Coronary artery (tissue), 2 donors: ENCODE measurements at regions not wholly inside any gene's neighbourhood (a gene's known extent, or its start where the extent isn't known, plus 50 kb on each side); places are given as distances from the start of the nearest gene placed in this dataset.

Source experiments
- DNase-seq: peaks from one replicate; pipeline ENCODE4 v3.0.0-alpha.2; 2017; ENCODE audit warnings: low spot score
- H3K27ac ChIP-seq, 2 donors: fragments of 200-600 bp; sonication (generic); one replicate each; pipeline ENCODE4 v1.5.1; 2016 to 2019
- H3K4me3 ChIP-seq: fragments of 200-600 bp; sonication (generic); 2 replicates; pipeline ENCODE4 v1.5.1; 2016; ENCODE audit warnings: mild to moderate bottlenecking, moderate library complexity
- CTCF ChIP-seq: fragments of 200-600 bp; sonication (generic); IDR thresholded peaks from one replicate; pipeline ENCODE4 v1.5.1; 2019; ENCODE audit warnings: antibody characterized with exemption

GRCh38 chr4:127579821-127580220 lies 52.9 kb upstream of the INTU start:
- no peak for TF ChIP-seq CTCF
- Histone ChIP-seq H3K4me3 (no peak overlapping the region), H3K27ac (no peak overlapping the region)
- DNase-seq, result no peak

- DNase-seq, result no peak
- Histone ChIP-seq H3K4me3 (no peak overlapping the region), H3K27ac (no peak overlapping the region)
- TF ChIP-seq CTCF, result no peak
These were observed 52.5 kb upstream of the INTU start for GRCh38 chr4:127580300-127580699.

GRCh38 chr4:127580891-127581290 lies 51.9 kb upstream of the INTU start:
- Histone ChIP-seq H3K27ac (no peak overlapping the region), H3K4me3 (no peak overlapping the region)
- no peak for DNase-seq
- TF ChIP-seq CTCF, result no peak
